ENCODE measurements at regions not wholly inside any gene's neighbourhood (a gene's known extent, or its start where the extent isn't known, plus 50 kb on each side); places are given as distances from the start of the nearest gene placed in this dataset.

DNA sequence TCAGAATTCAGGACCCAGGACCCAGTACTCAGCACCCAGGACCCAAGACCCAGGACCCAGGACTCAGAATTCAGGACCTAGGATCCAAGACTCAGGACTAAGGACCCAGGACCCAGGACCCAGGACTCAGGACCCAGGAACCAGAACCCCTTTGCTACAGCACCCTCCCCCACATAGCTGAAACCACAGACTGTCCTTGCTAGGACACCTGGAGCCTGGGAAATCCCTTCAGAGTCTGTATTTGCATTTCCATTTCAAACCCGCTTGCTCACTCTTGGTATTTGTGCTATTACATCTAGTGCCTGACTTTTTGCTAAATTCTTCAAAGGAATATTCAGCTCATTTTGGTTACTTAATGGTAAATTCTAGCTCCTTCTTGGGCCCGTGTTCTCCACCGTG is 275.8 kb upstream of the MAF start:
- Histone ChIP-seq H4K8ac (ENCODE audit: low read length) (no peak overlapping the region), H3K4me2 (ENCODE audit: low read length, poor library complexity, severe bottlenecking) (no peak overlapping the region), H3K36me3 (ENCODE audit: control insufficient read depth in 1 of 2, insufficient read depth in 2 of 2, low read depth in 1 of 2, low read length in 2 of 2) (no peaks in the 10 kb centered on the region), H2BK12ac (ENCODE audit: low read length in 2 of 2) (no peak overlapping the region), H4K91ac (ENCODE audit: low read length) (no peak overlapping the region), H3K9ac (ENCODE audit: low read length) (no peak overlapping the region), H3K4me3 (ENCODE audit: insufficient read depth in 1 of 2, low read depth in 1 of 2, low read length in 2 of 2) (no peak overlapping the region), H3K4ac (ENCODE audit: low read depth in 1 of 2, low read length in 2 of 2) (no peak overlapping the region), H3K18ac (ENCODE audit: low read depth in 1 of 2, low read length in 2 of 2) (no peak overlapping the region), H3K27me3 (ENCODE audit: control insufficient read depth in 1 of 2, insufficient read depth in 1 of 2, low read length in 2 of 2) (peaks cover 13 to 18% of the 10 kb centered on the region in 2 experiments), H2AFZ (ENCODE audit: low read depth, low read length) (no peak overlapping the region), H2BK15ac (ENCODE audit: low read depth, poor library complexity, severe bottlenecking) (no peak overlapping the region), H3K14ac (ENCODE audit: low read length in 2 of 2) (no peak overlapping the region), H3K9me3 (ENCODE audit: control insufficient read depth, low read length) (no peaks in the 10 kb centered on the region), H2BK5ac (ENCODE audit: low read depth, low read length, poor library complexity, severe bottlenecking) (no peak overlapping the region), H3K27ac (ENCODE audit: low read length, poor library complexity, severe bottlenecking) (no peak overlapping the region), H3K79me1 (replicated peaks; ENCODE audit: low read length, poor library complexity, severe bottlenecking) (no peaks in the 10 kb centered on the region), H2BK120ac (ENCODE audit: low read depth, low read length) (no peak overlapping the region), H2AK5ac (ENCODE audit: low read length, severe bottlenecking) (no peak overlapping the region), H3K4me1 (ENCODE audit: control insufficient read depth, insufficient read depth, low read depth, low read length) (no peaks in the 10 kb centered on the region), H3K23ac (ENCODE audit: low read length in 2 of 2) (no peak overlapping the region)
- no peak for DNase-seq
- 90% methylated on average over 3 of the region's 3 CpGs for WGBS

DNA sequence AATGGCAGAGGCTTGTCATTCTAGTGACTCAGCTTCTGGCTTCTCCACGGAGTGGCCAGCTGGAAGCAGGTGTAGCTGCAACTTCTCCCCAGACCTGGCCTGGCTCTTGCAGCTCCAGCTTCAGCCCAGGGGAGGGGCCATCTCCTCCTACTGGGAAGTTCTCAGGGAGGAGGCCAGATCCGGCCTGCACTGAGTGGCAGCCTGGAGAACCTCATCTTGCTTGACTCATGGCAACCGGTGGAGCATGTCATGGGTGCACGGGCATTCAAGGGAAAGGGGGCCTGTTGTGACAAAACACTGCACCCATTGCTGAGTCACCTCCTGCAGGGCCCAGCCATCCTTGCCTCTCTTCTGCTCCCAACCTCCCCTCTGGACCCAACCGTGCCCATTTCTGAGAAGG is 273.9 kb upstream of the MAF start:
- DNase-seq, result no peak
- no peak overlapping the region for H2BK5ac ChIP-seq (ENCODE audit: low read depth, low read length, poor library complexity, severe bottlenecking)
- H4K8ac ChIP-seq (ENCODE audit: low read length), result no peak overlapping the region
- H3K14ac ChIP-seq (ENCODE audit: low read length in 2 of 2), result no peak overlapping the region
- H3K18ac ChIP-seq (ENCODE audit: low read depth in 1 of 2, low read length in 2 of 2), result no peak overlapping the region
- no peak overlapping the region for H3K27ac ChIP-seq (ENCODE audit: low read length, poor library complexity, severe bottlenecking)
- H3K4me1 ChIP-seq (ENCODE audit: control insufficient read depth, insufficient read depth, low read depth, low read length), result no peaks in the 10 kb centered on the region
- 84% methylated on average over 5 of the region's 5 CpGs for WGBS
- H3K27me3 ChIP-seq (ENCODE audit: control insufficient read depth in 1 of 2, insufficient read depth in 1 of 2, low read length in 2 of 2), result peaks cover 13 to 18% of the 10 kb centered on the region in 2 experiments
- H3K4me2 ChIP-seq (ENCODE audit: low read length, poor library complexity, severe bottlenecking), result no peak overlapping the region
- H3K23ac ChIP-seq (ENCODE audit: low read length in 2 of 2), result no peak overlapping the region
- no peak overlapping the region for H3K9ac ChIP-seq (ENCODE audit: low read length)
- H2BK12ac ChIP-seq (ENCODE audit: low read length in 2 of 2), result no peak overlapping the region
- no peak overlapping the region for H3K4me3 ChIP-seq (ENCODE audit: insufficient read depth in 1 of 2, low read depth in 1 of 2, low read length in 2 of 2)
- H3K79me1 ChIP-seq (replicated peaks; ENCODE audit: low read length, poor library complexity, severe bottlenecking), result no peaks in the 10 kb centered on the region
- H2AFZ ChIP-seq (ENCODE audit: low read depth, low read length), result no peak overlapping the region
- no peak overlapping the region for H2BK15ac ChIP-seq (ENCODE audit: low read depth, poor library complexity, severe bottlenecking)
- no peak overlapping the region for H3K4ac ChIP-seq (ENCODE audit: low read depth in 1 of 2, low read length in 2 of 2)
- H2BK120ac ChIP-seq (ENCODE audit: low read depth, low read length), result no peak overlapping the region
- H4K91ac ChIP-seq (ENCODE audit: low read length), result no peak overlapping the region
- no peak overlapping the region for H2AK5ac ChIP-seq (ENCODE audit: low read length, severe bottlenecking)
- no peaks in the 10 kb centered on the region for H3K36me3 ChIP-seq (ENCODE audit: control insufficient read depth in 1 of 2, insufficient read depth in 2 of 2, low read depth in 1 of 2, low read length in 2 of 2)
- H3K9me3 ChIP-seq (ENCODE audit: control insufficient read depth, low read length), result no peaks in the 10 kb centered on the region

DNA sequence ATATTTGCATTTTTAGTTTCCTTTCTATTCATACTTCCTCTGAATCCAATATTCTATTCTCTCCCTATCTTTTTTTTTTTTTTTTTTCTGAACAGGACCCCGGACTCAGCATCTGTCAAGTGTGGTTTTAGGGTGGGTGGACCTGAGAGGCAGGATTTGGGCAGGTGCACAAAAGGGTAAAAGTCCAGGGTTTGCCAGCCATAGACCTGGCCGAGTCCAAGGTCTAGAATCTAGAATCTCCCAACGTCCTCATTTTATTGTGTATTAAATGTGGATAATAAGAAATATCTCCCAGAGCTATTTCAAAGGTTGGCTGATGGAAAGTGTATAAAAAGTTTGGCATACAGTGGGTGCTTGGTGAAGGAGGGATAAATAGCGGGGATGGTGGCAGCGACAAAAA is 273.3 kb upstream of the MAF start:
- H2AK5ac ChIP-seq (ENCODE audit: low read length, severe bottlenecking), result no peak overlapping the region
- H2BK5ac ChIP-seq (ENCODE audit: low read depth, low read length, poor library complexity, severe bottlenecking), result no peak overlapping the region
- H3K9me3 ChIP-seq (ENCODE audit: control insufficient read depth, low read length), result no peaks in the 10 kb centered on the region
- no peak overlapping the region for H3K9ac ChIP-seq (ENCODE audit: low read length)
- no peak overlapping the region for H2BK120ac ChIP-seq (ENCODE audit: low read depth, low read length)
- H2AFZ ChIP-seq (ENCODE audit: low read depth, low read length), result no peak overlapping the region
- H3K27me3 ChIP-seq (ENCODE audit: control insufficient read depth in 1 of 2, insufficient read depth in 1 of 2, low read length in 2 of 2), result peaks cover 13 to 19% of the 10 kb centered on the region in 2 experiments
- H4K8ac ChIP-seq (ENCODE audit: low read length), result no peak overlapping the region
- H3K23ac ChIP-seq (ENCODE audit: low read length in 2 of 2), result no peak overlapping the region
- no peak overlapping the region for H4K91ac ChIP-seq (ENCODE audit: low read length)
- H3K4me1 ChIP-seq (ENCODE audit: control insufficient read depth, insufficient read depth, low read depth, low read length), result no peaks in the 10 kb centered on the region
- no peak for DNase-seq
- no peak overlapping the region for H3K14ac ChIP-seq (ENCODE audit: low read length in 2 of 2)
- H3K4ac ChIP-seq (ENCODE audit: low read depth in 1 of 2, low read length in 2 of 2), result no peak overlapping the region
- no peak overlapping the region for H3K18ac ChIP-seq (ENCODE audit: low read depth in 1 of 2, low read length in 2 of 2)
- no peaks in the 10 kb centered on the region for H3K79me1 ChIP-seq (replicated peaks; ENCODE audit: low read length, poor library complexity, severe bottlenecking)
- no peak overlapping the region for H3K27ac ChIP-seq (ENCODE audit: low read length, poor library complexity, severe bottlenecking)
- 87% methylated on average over 5 of the region's 5 CpGs for WGBS
- no peaks in the 10 kb centered on the region for H3K36me3 ChIP-seq (ENCODE audit: control insufficient read depth in 1 of 2, insufficient read depth in 2 of 2, low read depth in 1 of 2, low read length in 2 of 2)
- H2BK15ac ChIP-seq (ENCODE audit: low read depth, poor library complexity, severe bottlenecking), result no peak overlapping the region
- H3K4me2 ChIP-seq (ENCODE audit: low read length, poor library complexity, severe bottlenecking), result no peak overlapping the region
- H3K4me3 ChIP-seq (ENCODE audit: insufficient read depth in 1 of 2, low read depth in 1 of 2, low read length in 2 of 2), result no peak overlapping the region
- H2BK12ac ChIP-seq (ENCODE audit: low read length in 2 of 2), result no peak overlapping the region

DNA sequence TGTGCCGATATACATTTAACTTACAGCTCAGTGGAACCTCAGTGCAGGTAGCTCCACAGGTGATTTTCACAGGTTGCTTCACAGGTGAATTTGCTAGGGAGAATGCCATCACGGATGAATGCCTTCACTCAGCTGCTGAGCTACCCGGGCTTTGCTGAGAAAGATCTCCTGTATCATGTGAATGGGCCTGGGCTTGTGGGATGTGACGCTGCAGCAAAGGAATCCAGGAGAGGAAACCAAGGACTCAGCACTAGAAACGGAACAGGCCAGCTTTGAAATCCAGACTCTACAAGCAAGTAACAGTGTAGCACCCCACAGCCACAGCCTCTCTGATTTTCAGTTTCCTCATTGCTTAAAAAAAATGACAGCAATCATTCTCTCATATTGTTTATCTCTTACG is 271.4 kb upstream of the MAF start:
- H3K4ac ChIP-seq (ENCODE audit: low read depth in 1 of 2, low read length in 2 of 2), result no peak overlapping the region
- WGBS, result 86% methylated on average over 5 of the region's 6 CpGs
- H2BK120ac ChIP-seq (ENCODE audit: low read depth, low read length), result no peak overlapping the region

More for the DNA sequence above, 271.4 kb upstream of the MAF start:
- no peak overlapping the region for H4K91ac ChIP-seq (ENCODE audit: low read length)
- H3K9me3 ChIP-seq (ENCODE audit: control insufficient read depth, low read length), result no peaks in the 10 kb centered on the region
- H3K4me2 ChIP-seq (ENCODE audit: low read length, poor library complexity, severe bottlenecking), result no peak overlapping the region
- H3K4me3 ChIP-seq (ENCODE audit: insufficient read depth in 1 of 2, low read depth in 1 of 2, low read length in 2 of 2), result no peak overlapping the region
- no peaks in the 10 kb centered on the region for H3K36me3 ChIP-seq (ENCODE audit: control insufficient read depth in 1 of 2, insufficient read depth in 2 of 2, low read depth in 1 of 2, low read length in 2 of 2)
- no peak overlapping the region for H3K27ac ChIP-seq (ENCODE audit: low read length, poor library complexity, severe bottlenecking)
- no peak overlapping the region for H4K8ac ChIP-seq (ENCODE audit: low read length)
- no peak overlapping the region for H3K18ac ChIP-seq (ENCODE audit: low read depth in 1 of 2, low read length in 2 of 2)
- H3K14ac ChIP-seq (ENCODE audit: low read length in 2 of 2), result no peak overlapping the region
- no peak overlapping the region for H3K9ac ChIP-seq (ENCODE audit: low read length)
- no peak overlapping the region for H2AFZ ChIP-seq (ENCODE audit: low read depth, low read length)
- peaks cover 2 to 13% of the 10 kb centered on the region in 2 experiments for H3K27me3 ChIP-seq (ENCODE audit: control insufficient read depth in 1 of 2, insufficient read depth in 1 of 2, low read length in 2 of 2)
- H3K4me1 ChIP-seq (ENCODE audit: control insufficient read depth, insufficient read depth, low read depth, low read length), result no peaks in the 10 kb centered on the region
- H2BK5ac ChIP-seq (ENCODE audit: low read depth, low read length, poor library complexity, severe bottlenecking), result no peak overlapping the region
- no peak overlapping the region for H3K23ac ChIP-seq (ENCODE audit: low read length in 2 of 2)
- no peak overlapping the region for H2AK5ac ChIP-seq (ENCODE audit: low read length, severe bottlenecking)
- H3K79me1 ChIP-seq (replicated peaks; ENCODE audit: low read length, poor library complexity, severe bottlenecking), result no peaks in the 10 kb centered on the region
- no peak for DNase-seq
- H2BK12ac ChIP-seq (ENCODE audit: low read length in 2 of 2), result no peak overlapping the region
- H2BK15ac ChIP-seq (ENCODE audit: low read depth, poor library complexity, severe bottlenecking), result no peak overlapping the region
